NCI-H2029 (cell line): ENCODE measurements at regions not wholly inside any gene's neighbourhood (a gene's known extent, or its start where the extent isn't known, plus 50 kb on each side); places are given as distances from the start of the nearest gene placed in this dataset.
"Not testable (repeated sequence)": the region's sequence is repeated elsewhere in the genome, so short reads cannot be mapped to it uniquely, and the experiment has no call there.

Source experiments
- DNase-seq: peaks from one replicate; lab custom pipeline; 2025; lab: John Stamatoyannopoulos, UW

GRCh38 chr2:595141-595815, 81.9 kb downstream of the TMEM18 start:
- DNase-seq, result no peak

DNA sequence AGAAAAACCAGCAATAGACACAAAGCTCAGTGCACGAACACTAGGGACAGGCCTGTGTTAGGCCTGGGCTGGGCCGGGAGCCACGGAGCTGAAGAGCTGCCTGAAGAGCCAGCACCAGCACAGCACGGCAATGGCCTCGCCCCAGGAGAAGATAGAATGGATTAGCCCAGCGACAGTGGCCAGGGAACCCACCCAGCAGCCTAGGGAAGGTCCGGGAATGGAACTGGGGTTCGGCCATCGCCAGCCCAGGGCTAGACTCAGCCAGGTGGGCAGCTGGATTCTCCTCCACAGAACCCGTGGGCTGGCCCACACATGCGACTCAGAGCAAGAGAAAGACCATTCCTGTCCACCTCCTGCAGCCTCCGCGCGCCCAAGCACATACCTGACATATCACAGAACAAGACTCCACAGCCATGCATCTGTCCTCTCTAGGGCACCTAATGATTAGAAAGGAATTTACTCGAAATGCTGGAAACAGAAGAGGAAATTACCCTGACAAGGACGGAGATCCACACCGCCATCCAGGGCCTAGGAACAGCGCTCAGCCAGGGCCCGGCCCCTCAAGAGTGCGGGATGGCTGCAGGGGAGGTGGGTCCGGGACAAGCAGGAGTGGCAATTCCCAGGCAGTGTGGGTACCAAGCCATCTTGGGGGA, 82.8 kb downstream of the TMEM18 start:
- no peak for DNase-seq

GRCh38 chr2:593356-594026, 83.7 kb downstream of the TMEM18 start:
- no peak for DNase-seq

GRCh38 chr2:592737-593136, 84.5 kb downstream of the TMEM18 start:
- DNase-seq, result no peak

- no peak for DNase-seq
Observed at GRCh38 chr2:590214-591175, 86.7 kb downstream of the TMEM18 start.

GRCh38 chr2:589281-590130, 87.7 kb downstream of the TMEM18 start:
- no peak for DNase-seq

GRCh38 chr2:588074-588645, 89.0 kb downstream of the TMEM18 start:
- DNase-seq, result no peak

DNA sequence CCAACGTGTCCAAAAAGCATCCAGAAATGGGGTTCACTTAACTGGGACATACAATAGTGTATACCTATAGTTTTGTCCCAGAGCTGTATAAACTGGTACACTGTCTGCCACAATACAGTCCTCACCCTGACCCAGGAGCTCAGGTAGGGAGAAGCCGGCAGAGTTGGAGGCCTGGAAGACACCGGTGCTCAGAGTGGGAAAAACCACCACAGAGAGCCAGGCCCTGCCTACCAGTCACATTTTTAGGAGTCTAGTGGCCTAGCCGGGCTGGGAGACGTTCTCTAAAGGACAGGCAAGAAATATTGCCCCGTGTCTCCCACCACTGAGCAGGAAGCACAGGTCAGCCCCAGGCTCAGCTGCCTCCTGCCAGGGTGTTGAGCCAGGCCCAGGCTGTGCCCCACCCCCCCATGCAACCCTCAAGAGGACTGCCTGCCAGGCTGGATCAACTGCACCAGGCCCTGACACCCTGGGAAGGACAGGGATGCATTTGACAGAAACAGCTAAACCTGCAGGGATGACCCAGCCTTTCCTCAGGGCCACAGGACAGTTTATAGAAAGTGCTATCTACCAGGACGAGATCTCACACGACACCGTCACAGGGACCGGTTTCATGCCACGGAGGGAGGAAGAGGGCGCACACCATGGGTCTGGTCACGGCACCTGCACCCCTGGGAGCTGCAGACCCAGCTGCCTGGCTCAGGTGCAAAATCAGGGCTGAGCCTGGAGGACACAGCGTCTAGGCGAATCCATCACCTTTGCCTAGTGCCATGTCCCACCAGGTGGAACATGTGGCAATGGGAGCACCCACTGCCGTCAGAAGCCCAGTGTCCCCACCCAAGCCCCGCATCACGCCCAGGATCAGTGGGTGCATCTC, 89.9 kb downstream of the TMEM18 start:
- DNase-seq, result no peak

DNA sequence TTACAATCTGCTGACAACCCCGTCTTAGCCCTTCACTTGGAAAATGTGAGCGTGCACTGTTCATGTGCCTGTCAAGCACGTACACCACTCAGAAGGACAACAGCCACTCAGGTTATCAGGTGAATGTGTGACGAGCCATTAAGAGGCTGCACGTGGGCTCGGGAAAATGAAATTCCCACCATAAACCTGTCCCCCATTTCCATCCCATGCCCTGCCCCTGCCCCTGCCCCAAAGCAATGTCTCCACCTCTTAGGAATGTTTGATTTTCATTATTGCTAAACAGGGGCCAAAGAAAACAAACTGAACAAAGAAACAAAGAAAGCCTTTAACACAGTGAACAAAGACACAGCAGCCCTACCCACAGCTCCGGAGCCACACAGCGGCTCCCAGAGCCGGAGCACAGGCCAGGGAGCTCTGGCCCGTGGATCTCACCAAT, 90.5 kb downstream of the TMEM18 start:
- DNase-seq, result peak; percentile 50

- no peak for DNase-seq
Observed at GRCh38 chr2:584863-585823, 92.1 kb downstream of the TMEM18 start.

GRCh38 chr2:583666-584065, 93.5 kb downstream of the TMEM18 start:
- no peak for DNase-seq

DNA sequence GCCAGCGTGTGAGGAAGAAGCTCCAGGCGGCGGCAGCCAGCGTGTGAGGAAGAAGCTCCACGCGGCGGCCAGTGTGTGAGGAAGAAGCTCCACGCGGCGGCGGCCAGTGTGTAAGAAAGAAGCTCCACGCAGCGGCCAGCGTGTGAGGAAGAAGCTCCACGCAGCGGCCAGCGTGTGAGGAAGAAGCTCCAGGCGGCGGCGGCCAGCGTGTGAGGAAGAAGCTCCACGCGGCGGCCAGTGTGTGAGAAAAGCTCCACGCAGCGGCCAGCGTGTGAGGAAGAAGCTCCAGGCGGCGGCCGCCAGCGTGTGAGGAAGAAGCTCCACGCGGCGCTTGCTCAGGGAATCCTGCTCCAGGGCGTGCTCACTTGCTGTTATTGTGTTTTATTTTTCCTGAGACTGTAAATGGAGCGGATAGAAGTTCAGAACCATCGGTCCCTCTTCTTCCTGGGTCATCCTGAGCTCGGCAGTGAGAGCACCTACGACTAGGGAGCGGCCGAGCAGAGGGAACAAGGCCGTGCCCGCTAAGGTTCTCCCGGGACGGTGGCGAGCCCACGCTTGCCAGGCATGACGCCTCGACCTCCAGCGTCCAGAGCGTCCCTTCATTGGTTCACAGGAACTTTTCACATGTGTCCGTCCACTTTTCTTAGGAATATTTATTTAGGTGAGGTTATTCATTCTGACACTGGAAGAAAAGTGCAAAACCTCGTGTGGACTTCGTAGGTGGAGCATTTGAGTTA, 94.2 kb downstream of the TMEM18 start:
- DNase-seq, result no peak

GRCh38 chr2:582289-582688, 94.9 kb downstream of the TMEM18 start:
- DNase-seq, result not testable (repeated sequence)

DNA sequence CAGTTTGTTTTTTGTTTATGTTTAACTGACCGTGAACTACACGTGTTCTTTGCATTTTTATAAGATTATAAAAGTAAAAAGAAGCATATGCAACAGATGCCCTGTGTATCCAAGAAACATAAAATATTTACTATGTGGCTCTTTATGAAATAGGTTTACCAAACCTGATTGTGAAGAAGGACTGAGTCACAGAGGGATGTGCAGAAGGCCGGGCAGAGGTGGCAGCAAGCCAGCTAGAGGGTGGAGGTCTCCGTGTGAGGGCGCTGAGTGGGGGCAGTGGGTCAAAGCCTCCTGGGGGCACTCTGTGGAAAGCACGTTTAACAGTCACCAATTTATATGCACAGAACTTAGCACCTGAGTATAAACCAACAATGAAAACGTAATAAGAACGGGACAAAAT, 97.2 kb downstream of the TMEM18 start:
- DNase-seq, result no peak

GRCh38 chr2:579351-579886, 97.8 kb downstream of the TMEM18 start:
- peak; percentile 40 for DNase-seq

GRCh38 chr2:576292-576691, 100.9 kb downstream of the TMEM18 start:
- no peak for DNase-seq

DNA sequence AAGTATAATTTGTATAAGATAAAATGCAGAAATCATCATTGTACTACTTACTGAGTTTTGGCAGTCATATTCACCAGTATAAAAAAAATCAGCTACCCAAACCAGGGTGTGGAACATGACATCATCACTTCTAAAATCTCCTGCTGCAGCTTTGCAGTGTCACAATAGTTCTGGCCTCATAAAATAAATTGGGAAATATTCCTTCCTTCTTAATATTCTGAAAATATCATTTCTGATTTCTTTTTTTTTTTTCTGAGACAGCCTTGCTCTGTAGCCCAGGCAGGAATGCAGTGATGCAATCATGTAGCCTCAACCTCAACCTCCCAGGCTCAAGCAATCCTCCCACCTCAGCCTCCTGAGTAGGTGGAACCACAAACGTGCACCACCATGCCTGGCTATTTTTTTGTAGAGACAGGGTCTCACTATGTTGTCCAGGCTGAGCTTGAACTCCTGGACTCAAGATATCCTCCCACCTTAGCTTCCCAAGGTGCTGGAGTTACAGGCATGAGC, 101.4 kb downstream of the TMEM18 start:
- DNase-seq, result no peak
